WTC11 (cell line): ENCODE measurements at regions not wholly inside any gene's neighbourhood (a gene's known extent, or its start where the extent isn't known, plus 50 kb on each side); places are given as distances from the start of the nearest gene placed in this dataset.

ENCODE experiments used
- CTCF ChIP-seq: fragments of 200-600 bp; IDR thresholded peaks from 2 replicates; pipeline ENCODE4 v1.8.0; 2022; ENCODE audit warnings: antibody characterized with exemption
- E2F5 ChIP-seq: sonication (generic); formaldehyde crosslinking; IDR thresholded peaks from 2 replicates; pipeline ENCODE4 v1.8.1; 2022; ENCODE audit warnings: mild to moderate bottlenecking, moderate library complexity, missing genetic modification reagents
- USF2 ChIP-seq: sonication (generic); formaldehyde crosslinking; IDR thresholded peaks from 2 replicates; pipeline ENCODE4 v1.8.1; 2023; ENCODE audit warnings: mild to moderate bottlenecking, missing genetic modification reagents, moderate library complexity

GRCh38 chr10:3531670-3532069, 253.3 kb downstream of the KLF6 start:
- TF ChIP-seq CTCF (no peak), USF2 (CRISPR knock-in tag) (no peak), E2F5 (CRISPR knock-in tag) (no peak)
